Thoracic aorta (tissue), 2 donors: ENCODE measurements at regions not wholly inside any gene's neighbourhood (a gene's known extent, or its start where the extent isn't known, plus 50 kb on each side); places are given as distances from the start of the nearest gene placed in this dataset.

Experiments used
- ATAC-seq: fragments of 150-250 bp; one replicate; pipeline ENCODE4 v1.8.0; 2017; ENCODE audit warnings: low read depth; ENCODE audit not compliant: insufficient number of reproducible peaks, low FRiP score
- DNase-seq: peaks from one replicate; pipeline ENCODE4 v3.0.0-alpha.2; 2020; ENCODE audit warnings: low spot score
- H3K27ac ChIP-seq, 2 donors: fragments of 200-600 bp; sonication (generic); 1 replicate in 1 of 2; 2 replicates in 1 of 2; pipeline ENCODE4 v1.5.1; 2016; ENCODE audit warnings: mild to moderate bottlenecking in 2 of 2, moderate library complexity in 2 of 2
- H3K27me3 ChIP-seq: fragments of 200-600 bp; sonication (generic); replicated peaks from 2 replicates; pipeline ENCODE4 v1.6.0; 2016; ENCODE audit warnings: mild to moderate bottlenecking; ENCODE audit not compliant: insufficient read depth
- H3K36me3 ChIP-seq: fragments of 200-600 bp; sonication (generic); one replicate; pipeline ENCODE4 v1.5.1; 2016
- H3K4me1 ChIP-seq, 2 donors: fragments of 200-600 bp; sonication (generic); 1 replicate in 1 of 2; 2 replicates in 1 of 2; pipeline versions ENCODE4 v1.5.1 to v1.6.0; 2016; ENCODE audit warnings: low read depth in 2 of 2, mild to moderate bottlenecking in 1 of 2; ENCODE audit not compliant: control insufficient read depth in 1 of 2
- H3K4me3 ChIP-seq: fragments of 200-600 bp; sonication (generic); 2 replicates; pipeline ENCODE4 v1.5.1; 2016; ENCODE audit warnings: mild to moderate bottlenecking
- H3K9me3 ChIP-seq: fragments of 200-600 bp; sonication (generic); 2 replicates; pipeline ENCODE4 v1.5.1; 2016
- TF ChIP-seq, protein P1 (sequence below): fragments of 200-600 bp; sonication (generic); IDR thresholded peaks from one replicate; pipeline ENCODE4 v1.5.1; 2019; ENCODE audit warnings: antibody characterized with exemption

DNA sequence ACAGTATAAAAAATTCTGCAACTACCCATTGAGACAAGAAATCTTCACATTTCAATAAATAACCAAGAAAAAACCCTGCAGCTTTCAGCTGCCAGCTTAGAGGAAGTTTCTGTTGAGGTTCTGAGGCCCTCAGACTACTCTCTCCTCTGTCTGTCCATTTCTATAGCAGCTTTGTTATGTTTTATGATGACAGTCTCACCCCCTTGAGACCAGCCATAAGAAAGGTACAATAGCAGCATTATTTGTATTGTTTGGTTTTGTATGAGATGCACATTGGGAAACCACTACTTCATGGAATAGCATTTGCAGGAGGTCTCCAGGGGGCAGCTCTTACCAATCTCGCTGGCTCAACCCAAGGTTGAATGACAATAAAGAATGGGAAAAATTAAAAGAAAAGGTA, 334.6 kb upstream of the VRK2 start:
- Histone ChIP-seq H3K9me3 (no peaks in the 10 kb centered on the region), H3K27ac (no peak overlapping the region), H3K4me3 (no peak overlapping the region), H3K36me3 (no peaks in the 10 kb centered on the region), H3K4me1 (peaks cover 5 to 23% of the 10 kb centered on the region in 2 donors), H3K27me3 (no peaks in the 10 kb centered on the region)
- ATAC-seq, result no peak
- TF ChIP-seq, protein P1, sequence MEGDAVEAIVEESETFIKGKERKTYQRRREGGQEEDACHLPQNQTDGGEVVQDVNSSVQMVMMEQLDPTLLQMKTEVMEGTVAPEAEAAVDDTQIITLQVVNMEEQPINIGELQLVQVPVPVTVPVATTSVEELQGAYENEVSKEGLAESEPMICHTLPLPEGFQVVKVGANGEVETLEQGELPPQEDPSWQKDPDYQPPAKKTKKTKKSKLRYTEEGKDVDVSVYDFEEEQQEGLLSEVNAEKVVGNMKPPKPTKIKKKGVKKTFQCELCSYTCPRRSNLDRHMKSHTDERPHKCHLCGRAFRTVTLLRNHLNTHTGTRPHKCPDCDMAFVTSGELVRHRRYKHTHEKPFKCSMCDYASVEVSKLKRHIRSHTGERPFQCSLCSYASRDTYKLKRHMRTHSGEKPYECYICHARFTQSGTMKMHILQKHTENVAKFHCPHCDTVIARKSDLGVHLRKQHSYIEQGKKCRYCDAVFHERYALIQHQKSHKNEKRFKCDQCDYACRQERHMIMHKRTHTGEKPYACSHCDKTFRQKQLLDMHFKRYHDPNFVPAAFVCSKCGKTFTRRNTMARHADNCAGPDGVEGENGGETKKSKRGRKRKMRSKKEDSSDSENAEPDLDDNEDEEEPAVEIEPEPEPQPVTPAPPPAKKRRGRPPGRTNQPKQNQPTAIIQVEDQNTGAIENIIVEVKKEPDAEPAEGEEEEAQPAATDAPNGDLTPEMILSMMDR, result no peak
- no peak for DNase-seq

DNA sequence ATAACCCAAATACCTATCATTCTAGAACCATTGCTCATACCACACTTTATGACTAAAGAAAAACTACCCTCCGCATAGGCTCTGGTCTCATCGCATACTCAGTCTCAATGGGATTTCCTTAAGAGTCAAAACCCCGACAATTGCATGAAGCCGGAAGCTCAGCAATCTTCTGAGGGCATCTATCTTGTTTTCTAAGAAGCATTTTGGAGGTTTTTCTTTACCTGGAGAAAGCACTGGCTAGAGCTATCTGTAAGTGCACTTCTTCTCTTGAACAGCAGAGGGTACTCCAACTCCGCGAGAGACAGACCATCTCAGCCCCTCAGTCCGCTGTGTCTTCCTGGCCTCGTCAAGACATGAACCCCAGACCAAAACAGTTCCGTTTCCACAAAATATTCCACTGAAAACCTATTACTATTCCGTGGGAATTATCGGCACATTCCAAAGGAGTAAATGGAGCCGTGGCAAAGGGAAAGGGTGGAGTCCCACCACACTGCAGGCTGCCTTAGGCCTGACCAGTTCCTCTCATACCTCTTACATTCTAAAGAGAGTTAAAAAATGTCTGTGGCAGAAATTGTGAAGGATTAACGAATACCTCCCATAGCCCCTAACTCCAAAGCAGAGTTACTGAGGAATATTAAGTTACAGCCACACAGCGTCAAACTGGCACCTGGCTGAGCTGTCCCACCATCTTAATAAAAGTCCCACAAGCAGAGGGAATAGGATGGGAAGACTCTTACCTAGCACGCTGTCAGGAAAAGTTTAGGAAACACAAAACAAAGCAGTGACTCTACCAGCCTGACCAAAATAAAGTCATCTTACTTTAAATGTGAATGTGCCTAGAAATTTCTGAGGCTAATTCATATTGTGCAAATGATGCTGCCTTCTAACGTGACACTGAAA, 325.6 kb upstream of the VRK2 start:
- H3K27ac ChIP-seq, result no peak overlapping the region
- H3K9me3 ChIP-seq, result no peaks in the 10 kb centered on the region
- DNase-seq (no peak), ATAC-seq (peak; percentile 91)
- peak overlapping the region; percentile 56 for H3K4me3 ChIP-seq
- TF ChIP-seq, protein P1, result peak; percentile 63
- no peaks in the 10 kb centered on the region for H3K4me1 ChIP-seq
- H3K36me3 ChIP-seq, result no peaks in the 10 kb centered on the region
- H3K27me3 ChIP-seq, result no peaks in the 10 kb centered on the region

DNA sequence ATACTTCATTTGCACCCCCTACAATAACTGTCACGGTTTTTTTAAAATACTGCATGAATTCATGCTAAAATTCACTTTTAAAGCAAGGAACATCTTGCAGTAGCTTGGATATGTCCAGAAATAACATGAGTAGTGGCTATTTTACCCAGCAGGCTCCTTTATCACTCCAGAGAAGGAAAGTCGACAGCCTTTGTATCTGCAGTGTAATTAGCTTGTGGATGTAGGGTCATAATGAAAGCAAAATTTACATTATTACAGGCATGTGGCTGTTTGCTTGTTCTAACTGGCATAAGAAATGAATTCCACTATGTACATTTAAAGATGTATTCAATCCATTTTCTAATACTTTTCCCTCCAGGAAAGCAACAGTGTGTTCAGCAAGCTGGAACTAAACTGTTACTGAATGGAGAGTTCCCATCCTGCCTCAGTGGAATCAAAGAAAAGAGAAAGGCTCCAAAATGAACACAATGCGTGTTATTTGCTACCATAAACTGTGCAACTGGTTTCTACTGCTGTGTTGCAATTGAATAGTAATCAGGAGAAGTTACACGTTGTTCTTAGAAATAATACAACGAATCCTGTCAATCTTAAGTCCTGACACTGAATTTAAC, 321.2 kb upstream of the VRK2 start:
- Histone ChIP-seq H3K36me3 (no peaks in the 10 kb centered on the region), H3K4me3 (no peak overlapping the region), H3K27ac (no peak overlapping the region), H3K4me1 (no peaks in the 10 kb centered on the region), H3K9me3 (no peaks in the 10 kb centered on the region), H3K27me3 (no peaks in the 10 kb centered on the region)
- DNase-seq (no peak), ATAC-seq (no peak)
- TF ChIP-seq, protein P1, result no peak

DNA sequence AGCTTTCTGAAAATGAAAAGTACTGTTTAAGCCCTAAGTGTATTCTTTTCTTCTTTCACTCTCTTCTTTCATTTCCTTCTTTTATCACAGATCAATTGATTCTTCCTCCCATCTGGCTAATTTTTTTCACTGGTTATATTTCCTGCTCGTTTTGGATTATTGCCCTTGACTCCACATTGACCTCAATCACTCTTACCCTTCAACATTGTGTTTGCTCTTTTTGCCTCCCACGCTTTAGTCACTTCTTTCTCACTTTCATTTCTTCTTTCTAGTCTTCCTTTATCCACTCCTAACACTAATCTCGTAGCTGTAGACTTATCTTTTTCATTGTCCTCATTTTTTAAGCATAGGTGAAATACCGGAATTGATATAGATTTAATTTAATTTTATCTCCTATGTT, 320.3 kb upstream of the VRK2 start:
- Histone ChIP-seq H3K4me1 (no peaks in the 10 kb centered on the region), H3K27me3 (no peaks in the 10 kb centered on the region), H3K9me3 (no peaks in the 10 kb centered on the region), H3K4me3 (no peak overlapping the region), H3K36me3 (no peaks in the 10 kb centered on the region), H3K27ac (no peak overlapping the region)
- TF ChIP-seq, protein P1, result no peak
- ATAC-seq (no peak), DNase-seq (no peak)

DNA sequence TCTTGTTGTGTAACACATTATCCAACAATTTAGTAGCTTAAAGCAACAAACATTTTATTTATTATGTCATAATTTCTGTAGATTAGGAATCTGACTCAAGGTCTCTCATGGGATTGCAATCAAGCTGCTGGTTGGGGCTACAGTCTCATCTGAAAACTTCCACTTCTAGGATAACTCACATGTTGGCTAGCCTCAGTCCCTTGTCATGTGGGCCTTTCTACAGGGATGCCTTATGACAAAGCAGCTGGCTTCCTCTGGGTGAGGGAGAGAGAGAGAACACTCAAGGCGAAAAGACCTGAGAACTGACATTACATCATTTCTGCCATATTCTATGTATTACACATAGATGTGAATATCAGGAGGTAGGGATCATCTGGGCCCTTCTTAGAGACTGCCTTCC, 317.9 kb upstream of the VRK2 start:
- Histone ChIP-seq H3K4me1 (no peaks in the 10 kb centered on the region), H3K9me3 (no peaks in the 10 kb centered on the region), H3K27me3 (no peaks in the 10 kb centered on the region), H3K4me3 (no peak overlapping the region), H3K27ac (no peak overlapping the region), H3K36me3 (no peaks in the 10 kb centered on the region)
- ATAC-seq (no peak), DNase-seq (no peak)
- TF ChIP-seq, protein P1, result no peak
